Stomach (tissue), 4 donors: ENCODE measurements at regions not wholly inside any gene's neighbourhood (a gene's known extent, or its start where the extent isn't known, plus 50 kb on each side); places are given as distances from the start of the nearest gene placed in this dataset.

Experiments used
- EP300 ChIP-seq: sonication (generic); formaldehyde crosslinking; IDR thresholded peaks from one replicate; pipeline ENCODE4 v1.6.1; 2017; ENCODE audit warnings: antibody characterized with exemption
- POLR2A ChIP-seq, 4 donors: fragments of 450-650 bp; IDR thresholded peaks; one replicate each; pipeline ENCODE4 v1.6.1; 2016; ENCODE audit warnings: antibody characterized with exemption in 4 of 4, control low read depth in 2 of 4, mild to moderate bottlenecking in 1 of 4, moderate library complexity in 1 of 4
- POLR2AphosphoS5 ChIP-seq, 3 donors: sonication (generic); formaldehyde crosslinking; IDR thresholded peaks; one replicate each; pipeline ENCODE4 v1.6.1; 2016; ENCODE audit warnings: antibody characterized with exemption in 3 of 3
- TF ChIP-seq, protein P1 (sequence below), 7 experiments: fragments of 450-650 bp in 4 of 7; fragments of 200-600 bp in 3 of 7; sonication (generic) in 3 of 7; IDR thresholded peaks; one replicate each; pipeline ENCODE4 v1.5.1; 2016 to 2019; ENCODE audit warnings: antibody characterized with exemption in 7 of 7, control low read depth in 2 of 7, mild to moderate bottlenecking in 1 of 7

- TF ChIP-seq EP300 (no peak), POLR2AphosphoS5 (IDR thresholded peaks at IDR 0.05) (no peak), POLR2A (IDR thresholded peaks at IDR 0.05) (no peak)
- TF ChIP-seq, protein P1, sequence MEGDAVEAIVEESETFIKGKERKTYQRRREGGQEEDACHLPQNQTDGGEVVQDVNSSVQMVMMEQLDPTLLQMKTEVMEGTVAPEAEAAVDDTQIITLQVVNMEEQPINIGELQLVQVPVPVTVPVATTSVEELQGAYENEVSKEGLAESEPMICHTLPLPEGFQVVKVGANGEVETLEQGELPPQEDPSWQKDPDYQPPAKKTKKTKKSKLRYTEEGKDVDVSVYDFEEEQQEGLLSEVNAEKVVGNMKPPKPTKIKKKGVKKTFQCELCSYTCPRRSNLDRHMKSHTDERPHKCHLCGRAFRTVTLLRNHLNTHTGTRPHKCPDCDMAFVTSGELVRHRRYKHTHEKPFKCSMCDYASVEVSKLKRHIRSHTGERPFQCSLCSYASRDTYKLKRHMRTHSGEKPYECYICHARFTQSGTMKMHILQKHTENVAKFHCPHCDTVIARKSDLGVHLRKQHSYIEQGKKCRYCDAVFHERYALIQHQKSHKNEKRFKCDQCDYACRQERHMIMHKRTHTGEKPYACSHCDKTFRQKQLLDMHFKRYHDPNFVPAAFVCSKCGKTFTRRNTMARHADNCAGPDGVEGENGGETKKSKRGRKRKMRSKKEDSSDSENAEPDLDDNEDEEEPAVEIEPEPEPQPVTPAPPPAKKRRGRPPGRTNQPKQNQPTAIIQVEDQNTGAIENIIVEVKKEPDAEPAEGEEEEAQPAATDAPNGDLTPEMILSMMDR (IDR thresholded peaks at IDR 0.05) = no peak
These were observed 548.0 kb downstream of the TCERG1L start for GRCh38 chr10:130763491-130763890.
